Osteoblast (primary cell): ENCODE measurements at regions not wholly inside any gene's neighbourhood (a gene's known extent, or its start where the extent isn't known, plus 50 kb on each side); places are given as distances from the start of the nearest gene placed in this dataset.

Source experiments
- DNase-seq: peaks from one replicate; pipeline ENCODE4 v3.0.0; 2011; ENCODE audit warnings: low spot score, mixed read lengths; ENCODE audit not compliant: insufficient read length; ENCODE audit errors: missing footprints
- H2AFZ ChIP-seq: 2 replicates; pipeline ENCODE4 v1.6.0; 2011; ENCODE audit warnings: mild to moderate bottlenecking, low read length
- H3K27ac ChIP-seq: 2 replicates; pipeline ENCODE4 v1.5.1; 2011; ENCODE audit warnings: mild to moderate bottlenecking, low read depth, low read length, moderate library complexity
- H3K27me3 ChIP-seq: 2 replicates; pipeline ENCODE4 v1.6.0; 2012; ENCODE audit warnings: mild to moderate bottlenecking, control low read depth, inconsistent platforms, low read length, moderate library complexity; ENCODE audit not compliant: insufficient read depth
- H3K36me3 ChIP-seq: 2 replicates; pipeline ENCODE4 v1.5.1; 2011; ENCODE audit warnings: mild to moderate bottlenecking, low read length, control low read depth, moderate library complexity; ENCODE audit not compliant: insufficient read depth
- H3K4me1 ChIP-seq: 2 replicates; pipeline ENCODE4 v1.5.1; 2011; ENCODE audit warnings: mild to moderate bottlenecking, low read length, control low read depth, moderate library complexity; ENCODE audit not compliant: insufficient read depth
- H3K4me2 ChIP-seq: 2 replicates; pipeline ENCODE4 v1.6.0; 2011; ENCODE audit warnings: mild to moderate bottlenecking, low read length; ENCODE audit not compliant: insufficient read depth
- H3K4me3 ChIP-seq: fragments of 200-600 bp; sonication (generic); 3 replicates; pipeline ENCODE4 v1.5.1; 2012; ENCODE audit warnings: mild to moderate bottlenecking, low read length, inconsistent platforms; ENCODE audit not compliant: insufficient read depth
- H3K79me2 ChIP-seq: 2 replicates; pipeline ENCODE4 v1.6.0; 2012; ENCODE audit warnings: mild to moderate bottlenecking, low read length, control low read depth, inconsistent platforms; ENCODE audit not compliant: insufficient read depth
- H3K9me3 ChIP-seq: 2 replicates; pipeline ENCODE4 v1.5.1; 2011; ENCODE audit warnings: low read depth, low read length, control low read depth
- H4K20me1 ChIP-seq: 2 replicates; pipeline ENCODE4 v1.6.0; 2012; ENCODE audit warnings: mild to moderate bottlenecking, low read length, control low read depth; ENCODE audit not compliant: insufficient read depth
- TF ChIP-seq, protein P1 (sequence below): IDR thresholded peaks from 2 replicates; pipeline ENCODE4 v1.5.1; 2011; ENCODE audit warnings: mild to moderate bottlenecking, low read depth, low read length, moderate library complexity; ENCODE audit errors: extremely low read depth

DNA sequence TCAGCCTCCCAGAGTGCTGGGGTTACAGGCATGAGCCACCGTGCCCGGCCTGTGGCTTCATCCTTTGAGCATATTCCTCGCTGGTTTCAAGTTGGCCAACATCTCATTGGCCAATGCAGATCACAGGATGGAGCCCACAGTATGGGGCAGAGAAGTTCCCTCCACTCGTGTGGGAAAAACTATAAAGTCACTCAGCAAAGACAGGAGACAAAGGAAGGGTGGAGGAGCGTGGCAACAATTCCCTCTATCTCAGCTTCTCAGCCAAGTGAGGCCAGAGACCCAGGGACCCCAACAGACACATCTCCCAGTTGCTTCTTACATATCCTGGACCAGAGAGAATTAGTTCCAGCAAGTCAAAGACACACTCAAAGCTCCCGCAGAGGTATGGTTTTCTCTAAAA lies 184.6 kb upstream of the SOX1 start:
- Histone ChIP-seq H3K79me2 (no peaks in the 10 kb centered on the region), H3K4me2 (no peak overlapping the region), H3K27me3 (no peaks in the 10 kb centered on the region), H3K27ac (no peak overlapping the region), H2AFZ (no peak overlapping the region), H3K4me1 (no peaks in the 10 kb centered on the region), H3K4me3 (no peak overlapping the region), H3K9me3 (no peaks in the 10 kb centered on the region), H4K20me1 (no peaks in the 10 kb centered on the region), H3K36me3 (no peaks in the 10 kb centered on the region)
- no peak for DNase-seq
- TF ChIP-seq, protein P1, sequence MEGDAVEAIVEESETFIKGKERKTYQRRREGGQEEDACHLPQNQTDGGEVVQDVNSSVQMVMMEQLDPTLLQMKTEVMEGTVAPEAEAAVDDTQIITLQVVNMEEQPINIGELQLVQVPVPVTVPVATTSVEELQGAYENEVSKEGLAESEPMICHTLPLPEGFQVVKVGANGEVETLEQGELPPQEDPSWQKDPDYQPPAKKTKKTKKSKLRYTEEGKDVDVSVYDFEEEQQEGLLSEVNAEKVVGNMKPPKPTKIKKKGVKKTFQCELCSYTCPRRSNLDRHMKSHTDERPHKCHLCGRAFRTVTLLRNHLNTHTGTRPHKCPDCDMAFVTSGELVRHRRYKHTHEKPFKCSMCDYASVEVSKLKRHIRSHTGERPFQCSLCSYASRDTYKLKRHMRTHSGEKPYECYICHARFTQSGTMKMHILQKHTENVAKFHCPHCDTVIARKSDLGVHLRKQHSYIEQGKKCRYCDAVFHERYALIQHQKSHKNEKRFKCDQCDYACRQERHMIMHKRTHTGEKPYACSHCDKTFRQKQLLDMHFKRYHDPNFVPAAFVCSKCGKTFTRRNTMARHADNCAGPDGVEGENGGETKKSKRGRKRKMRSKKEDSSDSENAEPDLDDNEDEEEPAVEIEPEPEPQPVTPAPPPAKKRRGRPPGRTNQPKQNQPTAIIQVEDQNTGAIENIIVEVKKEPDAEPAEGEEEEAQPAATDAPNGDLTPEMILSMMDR: no peak

- Histone ChIP-seq H3K27me3 (no peaks in the 10 kb centered on the region), H3K4me2 (no peak overlapping the region), H3K9me3 (no peaks in the 10 kb centered on the region), H3K4me1 (no peaks in the 10 kb centered on the region), H3K79me2 (no peaks in the 10 kb centered on the region), H3K36me3 (no peaks in the 10 kb centered on the region), H3K4me3 (no peak overlapping the region), H3K27ac (no peak overlapping the region), H4K20me1 (no peaks in the 10 kb centered on the region), H2AFZ (no peak overlapping the region)
- TF ChIP-seq, protein P1: no peak
- no peak for DNase-seq
Measured at GRCh38 chr13:111883571-111884343, 183.2 kb upstream of the SOX1 start.

- no peak overlapping the region for H3K4me2 ChIP-seq
- H4K20me1 ChIP-seq: no peaks in the 10 kb centered on the region
- no peaks in the 10 kb centered on the region for H3K79me2 ChIP-seq
- no peaks in the 10 kb centered on the region for H3K4me1 ChIP-seq
- no peak overlapping the region for H3K27ac ChIP-seq
- H2AFZ ChIP-seq: no peak overlapping the region
- no peaks in the 10 kb centered on the region for H3K27me3 ChIP-seq
- no peaks in the 10 kb centered on the region for H3K36me3 ChIP-seq
- DNase-seq: no peak
- no peak overlapping the region for H3K4me3 ChIP-seq
- no peaks in the 10 kb centered on the region for H3K9me3 ChIP-seq
- TF ChIP-seq, protein P1: no peak
Measured at GRCh38 chr13:111886217-111886945, 180.6 kb upstream of the SOX1 start.

GRCh38 chr13:111893071-111893606 lies 173.8 kb upstream of the SOX1 start:
- TF ChIP-seq, protein P1: no peak
- DNase-seq: no peak
- Histone ChIP-seq H3K27me3 (no peaks in the 10 kb centered on the region), H3K4me2 (no peak overlapping the region), H3K9me3 (peaks cover 4% of the 10 kb centered on the region), H2AFZ (no peak overlapping the region), H3K4me3 (no peak overlapping the region), H3K27ac (no peak overlapping the region), H4K20me1 (no peaks in the 10 kb centered on the region), H3K4me1 (no peaks in the 10 kb centered on the region), H3K36me3 (no peaks in the 10 kb centered on the region), H3K79me2 (no peaks in the 10 kb centered on the region)
